Spinal cord (tissue), 9 donors: ENCODE measurements at regions not wholly inside any gene's neighbourhood (a gene's known extent, or its start where the extent isn't known, plus 50 kb on each side); places are given as distances from the start of the nearest gene placed in this dataset.

Experiments
- DNase-seq, 6 donors: peaks; one replicate each; pipeline versions ENCODE4 v3.0.0 to v3.0.0-alpha.2; 2013 to 2015; ENCODE audit warnings: low spot score in 6 of 6, low read depth in 4 of 6
- H3K27ac ChIP-seq: one replicate; pipeline ENCODE4 v1.5.1; 2013; ENCODE audit warnings: low read depth, low read length, control low read depth
- H3K27me3 ChIP-seq: one replicate; pipeline ENCODE4 v1.6.1; 2013; ENCODE audit warnings: low read length; ENCODE audit not compliant: control insufficient read depth, insufficient read depth
- H3K36me3 ChIP-seq: one replicate; pipeline ENCODE4 v1.6.1; 2013; ENCODE audit warnings: low read length; ENCODE audit not compliant: control insufficient read depth, insufficient read depth
- H3K4me1 ChIP-seq: one replicate; pipeline ENCODE4 v1.6.1; 2013; ENCODE audit warnings: low read length; ENCODE audit not compliant: control insufficient read depth, insufficient read depth
- H3K4me3 ChIP-seq: one replicate; pipeline ENCODE4 v1.5.1; 2013; ENCODE audit warnings: low read depth, low read length, control low read depth
- H3K9me3 ChIP-seq: one replicate; pipeline ENCODE4 v1.6.1; 2013; ENCODE audit warnings: low read length; ENCODE audit not compliant: control insufficient read depth, insufficient read depth
- WGBS: methylation state at CpG from one replicate; pipeline ENCODE4 v1.1.5; 2013; ENCODE audit warnings: missing lambda C conversion rate; ENCODE audit not compliant: insufficient coverage; 5-methylcytosine and 5-hydroxymethylcytosine counted together
- donor health status: healthy.

- no peak overlapping the region for H3K4me3 ChIP-seq
- no peaks in the 10 kb centered on the region for H3K9me3 ChIP-seq
- H3K27ac ChIP-seq = no peak overlapping the region
- DNase-seq = peak in 5 of 6 donors; percentile 18 to 90 (median 40)
- no peaks in the 10 kb centered on the region for H3K36me3 ChIP-seq
- H3K27me3 ChIP-seq = no peaks in the 10 kb centered on the region
- H3K4me1 ChIP-seq = no peaks in the 10 kb centered on the region
Measured at GRCh38 chr14:46250113-46250703, 401.4 kb downstream of the RPL10L start.

GRCh38 chr14:46248001-46248630 lies 403.5 kb downstream of the RPL10L start:
- no peaks in the 10 kb centered on the region for H3K4me1 ChIP-seq
- no peaks in the 10 kb centered on the region for H3K36me3 ChIP-seq
- H3K27ac ChIP-seq = no peak overlapping the region
- H3K9me3 ChIP-seq = no peaks in the 10 kb centered on the region
- peak in 1 of 6 donors; percentile 27 for DNase-seq
- no peaks in the 10 kb centered on the region for H3K27me3 ChIP-seq
- WGBS = no CpG with 5 or more reads among the region's 1 CpG
- H3K4me3 ChIP-seq = no peak overlapping the region

GRCh38 chr14:46245276-46245675 lies 406.3 kb downstream of the RPL10L start:
- no CpG with 5 or more reads among the region's 2 CpGs for WGBS
- Histone ChIP-seq H3K27me3 (no peaks in the 10 kb centered on the region), H3K9me3 (no peaks in the 10 kb centered on the region), H3K36me3 (no peaks in the 10 kb centered on the region), H3K4me1 (no peaks in the 10 kb centered on the region), H3K4me3 (no peak overlapping the region), H3K27ac (no peak overlapping the region)
- peak in 2 of 6 donors; percentile 17 to 72 for DNase-seq

- no peaks in the 10 kb centered on the region for H3K9me3 ChIP-seq
- no CpG with 5 or more reads among the region's 2 CpGs for WGBS
- H3K4me3 ChIP-seq = no peak overlapping the region
- H3K27ac ChIP-seq = no peak overlapping the region
- H3K27me3 ChIP-seq = no peaks in the 10 kb centered on the region
- no peaks in the 10 kb centered on the region for H3K36me3 ChIP-seq
- DNase-seq = no peak
- H3K4me1 ChIP-seq = no peaks in the 10 kb centered on the region
Measured at GRCh38 chr14:46233786-46234185, 417.8 kb downstream of the RPL10L start.

- H3K27me3 ChIP-seq = no peaks in the 10 kb centered on the region
- DNase-seq = no peak
- H3K9me3 ChIP-seq = no peaks in the 10 kb centered on the region
- H3K4me1 ChIP-seq = no peaks in the 10 kb centered on the region
- no peaks in the 10 kb centered on the region for H3K36me3 ChIP-seq
- WGBS = no CpG with 5 or more reads among the region's 2 CpGs
- H3K4me3 ChIP-seq = no peak overlapping the region
- no peak overlapping the region for H3K27ac ChIP-seq
Measured at GRCh38 chr14:46230540-46230939, 421.0 kb downstream of the RPL10L start.

- DNase-seq = no peak
- Histone ChIP-seq H3K27ac (no peak overlapping the region), H3K9me3 (no peaks in the 10 kb centered on the region), H3K27me3 (no peaks in the 10 kb centered on the region), H3K4me1 (no peaks in the 10 kb centered on the region), H3K4me3 (no peak overlapping the region), H3K36me3 (no peaks in the 10 kb centered on the region)
- WGBS = 91% methylated on average over 1 of the region's 1 CpG
Measured at GRCh38 chr14:46215801-46216200, 435.8 kb downstream of the RPL10L start.

GRCh38 chr14:46198676-46199075 lies 452.9 kb downstream of the RPL10L start:
- Histone ChIP-seq H3K27ac (no peak overlapping the region), H3K36me3 (no peaks in the 10 kb centered on the region), H3K9me3 (no peaks in the 10 kb centered on the region), H3K4me1 (no peaks in the 10 kb centered on the region), H3K27me3 (no peaks in the 10 kb centered on the region), H3K4me3 (no peak overlapping the region)
- 70% methylated on average over 1 of the region's 2 CpGs for WGBS
- DNase-seq = no peak

- no peaks in the 10 kb centered on the region for H3K36me3 ChIP-seq
- H3K4me3 ChIP-seq = no peak overlapping the region
- no peaks in the 10 kb centered on the region for H3K9me3 ChIP-seq
- no peak for DNase-seq
- no peaks in the 10 kb centered on the region for H3K4me1 ChIP-seq
- no peak overlapping the region for H3K27ac ChIP-seq
- no peaks in the 10 kb centered on the region for H3K27me3 ChIP-seq
- WGBS = 88% methylated on average over 3 of the region's 4 CpGs
Measured at GRCh38 chr14:46197856-46198255, 453.7 kb downstream of the RPL10L start.
